HCT116 (cell line): ENCODE measurements at regions not wholly inside any gene's neighbourhood (a gene's known extent, or its start where the extent isn't known, plus 50 kb on each side); places are given as distances from the start of the nearest gene placed in this dataset.

Experiments used
- EZH2 ChIP-seq: fragments of 200-600 bp; sonication (generic); IDR thresholded peaks from 2 replicates; pipeline ENCODE4 v1.6.1; 2017; ENCODE audit warnings: antibody characterized with exemption, mixed run types
- EZH2phosphoT487 ChIP-seq: fragments of 200-600 bp; IDR thresholded peaks from 2 replicates; pipeline ENCODE4 v1.6.1; 2018; ENCODE audit warnings: antibody characterized with exemption, borderline replicate concordance
- JUND ChIP-seq: IDR thresholded peaks from 2 replicates; pipeline ENCODE4 v1.6.1; 2012
- POLR2A ChIP-seq: IDR thresholded peaks from 2 replicates; pipeline ENCODE4 v1.7.0; 2011; ENCODE audit warnings: borderline replicate concordance; ENCODE audit not compliant: insufficient read depth, insufficient read length; ENCODE audit errors: extremely low read depth
- POLR2AphosphoS5 ChIP-seq: IDR thresholded peaks from 2 replicates; pipeline ENCODE4 v1.6.1; 2011; ENCODE audit warnings: mild to moderate bottlenecking, low read depth, low read length, moderate library complexity
- RAD21 ChIP-seq: IDR thresholded peaks from 2 replicates; pipeline ENCODE4 v1.6.1; 2012; ENCODE audit warnings: low read depth, mild to moderate bottlenecking
- SIN3A ChIP-seq: IDR thresholded peaks from 2 replicates; pipeline ENCODE4 v1.6.1; 2012; ENCODE audit warnings: low read depth
- SP1 ChIP-seq: IDR thresholded peaks from 2 replicates; pipeline ENCODE4 v1.6.1; 2012; ENCODE audit warnings: low read depth
- SRF ChIP-seq: IDR thresholded peaks from 2 replicates; pipeline ENCODE4 v1.6.1; 2012; ENCODE audit warnings: low read depth
- YY1 ChIP-seq: IDR thresholded peaks from 2 replicates; pipeline ENCODE4 v1.6.1; 2011; ENCODE audit warnings: low read length, low read depth, moderate library complexity, mild to moderate bottlenecking; ENCODE audit not compliant: insufficient replicate concordance; ENCODE audit errors: extremely low read depth
- TF ChIP-seq, protein P1 (sequence below), 3 experiments: fragments of 200-600 bp in 1 of 3; sonication (generic) in 1 of 3; IDR thresholded peaks in 2 of 3; conservative IDR thresholded peaks in 1 of 3; 2 replicates each; pipeline ENCODE4 v1.5.1; 2012 to 2017; ENCODE audit warnings: low read depth in 2 of 3, low read length in 2 of 3, antibody characterized with exemption in 1 of 3, borderline replicate concordance in 1 of 3, control low read depth in 1 of 3, mild to moderate bottlenecking in 1 of 3, mixed read lengths in 1 of 3, mixed run types in 1 of 3, moderate library complexity in 1 of 3; ENCODE audit not compliant: insufficient read depth in 1 of 3
- TF ChIP-seq, protein P2 (sequence below): IDR thresholded peaks from 2 replicates; pipeline ENCODE4 v1.6.1; 2011; ENCODE audit warnings: mild to moderate bottlenecking, low read length, moderate library complexity; ENCODE audit not compliant: insufficient replicate concordance; ENCODE audit errors: extremely low read depth
- TF ChIP-seq, protein P3 (sequence below): IDR thresholded peaks from 2 replicates; pipeline ENCODE4 v1.6.1; 2012; ENCODE audit warnings: low read depth

DNA sequence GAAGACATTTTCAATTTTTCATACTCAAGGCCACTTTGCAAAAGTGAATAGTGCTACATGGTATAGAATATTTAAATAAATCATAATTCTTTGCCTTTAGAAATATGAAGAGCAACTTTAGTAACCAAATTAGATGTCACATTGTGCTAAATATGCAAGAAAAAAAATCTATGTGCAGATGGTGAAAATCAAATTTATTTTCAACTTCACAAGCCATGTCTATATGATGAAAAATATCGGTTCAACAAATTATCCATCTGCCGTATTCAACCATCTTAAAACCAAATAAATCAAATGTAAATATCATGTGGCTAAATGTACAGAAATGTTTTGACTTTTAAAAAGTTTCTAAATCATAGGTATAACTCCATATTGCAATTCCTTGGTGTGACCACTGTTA is 398.2 kb downstream of the PABPC4L start:
- TF ChIP-seq EZH2: no peak
- no peak for TF ChIP-seq RAD21
- TF ChIP-seq, protein P1, sequence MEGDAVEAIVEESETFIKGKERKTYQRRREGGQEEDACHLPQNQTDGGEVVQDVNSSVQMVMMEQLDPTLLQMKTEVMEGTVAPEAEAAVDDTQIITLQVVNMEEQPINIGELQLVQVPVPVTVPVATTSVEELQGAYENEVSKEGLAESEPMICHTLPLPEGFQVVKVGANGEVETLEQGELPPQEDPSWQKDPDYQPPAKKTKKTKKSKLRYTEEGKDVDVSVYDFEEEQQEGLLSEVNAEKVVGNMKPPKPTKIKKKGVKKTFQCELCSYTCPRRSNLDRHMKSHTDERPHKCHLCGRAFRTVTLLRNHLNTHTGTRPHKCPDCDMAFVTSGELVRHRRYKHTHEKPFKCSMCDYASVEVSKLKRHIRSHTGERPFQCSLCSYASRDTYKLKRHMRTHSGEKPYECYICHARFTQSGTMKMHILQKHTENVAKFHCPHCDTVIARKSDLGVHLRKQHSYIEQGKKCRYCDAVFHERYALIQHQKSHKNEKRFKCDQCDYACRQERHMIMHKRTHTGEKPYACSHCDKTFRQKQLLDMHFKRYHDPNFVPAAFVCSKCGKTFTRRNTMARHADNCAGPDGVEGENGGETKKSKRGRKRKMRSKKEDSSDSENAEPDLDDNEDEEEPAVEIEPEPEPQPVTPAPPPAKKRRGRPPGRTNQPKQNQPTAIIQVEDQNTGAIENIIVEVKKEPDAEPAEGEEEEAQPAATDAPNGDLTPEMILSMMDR (IDR thresholded peaks at IDR 0.05 in 2 of 3, conservative IDR thresholded peaks at IDR 0.05 in 1 of 3; ENCODE audit: borderline replicate concordance in 1 of 3, insufficient read depth in 1 of 3, low read depth in 2 of 3, low read length in 2 of 3): no peak
- TF ChIP-seq SIN3A: no peak
- TF ChIP-seq POLR2AphosphoS5: no peak
- TF ChIP-seq POLR2A: no peak
- TF ChIP-seq, protein P2, sequence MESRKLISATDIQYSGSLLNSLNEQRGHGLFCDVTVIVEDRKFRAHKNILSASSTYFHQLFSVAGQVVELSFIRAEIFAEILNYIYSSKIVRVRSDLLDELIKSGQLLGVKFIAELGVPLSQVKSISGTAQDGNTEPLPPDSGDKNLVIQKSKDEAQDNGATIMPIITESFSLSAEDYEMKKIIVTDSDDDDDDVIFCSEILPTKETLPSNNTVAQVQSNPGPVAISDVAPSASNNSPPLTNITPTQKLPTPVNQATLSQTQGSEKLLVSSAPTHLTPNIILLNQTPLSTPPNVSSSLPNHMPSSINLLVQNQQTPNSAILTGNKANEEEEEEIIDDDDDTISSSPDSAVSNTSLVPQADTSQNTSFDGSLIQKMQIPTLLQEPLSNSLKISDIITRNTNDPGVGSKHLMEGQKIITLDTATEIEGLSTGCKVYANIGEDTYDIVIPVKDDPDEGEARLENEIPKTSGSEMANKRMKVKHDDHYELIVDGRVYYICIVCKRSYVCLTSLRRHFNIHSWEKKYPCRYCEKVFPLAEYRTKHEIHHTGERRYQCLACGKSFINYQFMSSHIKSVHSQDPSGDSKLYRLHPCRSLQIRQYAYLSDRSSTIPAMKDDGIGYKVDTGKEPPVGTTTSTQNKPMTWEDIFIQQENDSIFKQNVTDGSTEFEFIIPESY: no peak
- TF ChIP-seq EZH2phosphoT487: no peak
- TF ChIP-seq, protein P3, sequence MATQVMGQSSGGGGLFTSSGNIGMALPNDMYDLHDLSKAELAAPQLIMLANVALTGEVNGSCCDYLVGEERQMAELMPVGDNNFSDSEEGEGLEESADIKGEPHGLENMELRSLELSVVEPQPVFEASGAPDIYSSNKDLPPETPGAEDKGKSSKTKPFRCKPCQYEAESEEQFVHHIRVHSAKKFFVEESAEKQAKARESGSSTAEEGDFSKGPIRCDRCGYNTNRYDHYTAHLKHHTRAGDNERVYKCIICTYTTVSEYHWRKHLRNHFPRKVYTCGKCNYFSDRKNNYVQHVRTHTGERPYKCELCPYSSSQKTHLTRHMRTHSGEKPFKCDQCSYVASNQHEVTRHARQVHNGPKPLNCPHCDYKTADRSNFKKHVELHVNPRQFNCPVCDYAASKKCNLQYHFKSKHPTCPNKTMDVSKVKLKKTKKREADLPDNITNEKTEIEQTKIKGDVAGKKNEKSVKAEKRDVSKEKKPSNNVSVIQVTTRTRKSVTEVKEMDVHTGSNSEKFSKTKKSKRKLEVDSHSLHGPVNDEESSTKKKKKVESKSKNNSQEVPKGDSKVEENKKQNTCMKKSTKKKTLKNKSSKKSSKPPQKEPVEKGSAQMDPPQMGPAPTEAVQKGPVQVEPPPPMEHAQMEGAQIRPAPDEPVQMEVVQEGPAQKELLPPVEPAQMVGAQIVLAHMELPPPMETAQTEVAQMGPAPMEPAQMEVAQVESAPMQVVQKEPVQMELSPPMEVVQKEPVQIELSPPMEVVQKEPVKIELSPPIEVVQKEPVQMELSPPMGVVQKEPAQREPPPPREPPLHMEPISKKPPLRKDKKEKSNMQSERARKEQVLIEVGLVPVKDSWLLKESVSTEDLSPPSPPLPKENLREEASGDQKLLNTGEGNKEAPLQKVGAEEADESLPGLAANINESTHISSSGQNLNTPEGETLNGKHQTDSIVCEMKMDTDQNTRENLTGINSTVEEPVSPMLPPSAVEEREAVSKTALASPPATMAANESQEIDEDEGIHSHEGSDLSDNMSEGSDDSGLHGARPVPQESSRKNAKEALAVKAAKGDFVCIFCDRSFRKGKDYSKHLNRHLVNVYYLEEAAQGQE: no peak
- no peak for TF ChIP-seq YY1
- TF ChIP-seq SRF: no peak
- no peak for TF ChIP-seq SP1
- no peak for TF ChIP-seq JUND
